SH-SY5Y (cell line): ENCODE measurements at regions not wholly inside any gene's neighbourhood (a gene's known extent, or its start where the extent isn't known, plus 50 kb on each side); places are given as distances from the start of the nearest gene placed in this dataset.

Experiments used
- GATA2 ChIP-seq: IDR thresholded peaks from 2 replicates; pipeline ENCODE4 v1.6.1; 2011; ENCODE audit warnings: mild to moderate bottlenecking, low read depth, low read length
- GATA3 ChIP-seq: IDR thresholded peaks from 2 replicates; pipeline ENCODE4 v1.6.1; 2011; ENCODE audit warnings: low read depth, mild to moderate bottlenecking, low read length, moderate library complexity

DNA sequence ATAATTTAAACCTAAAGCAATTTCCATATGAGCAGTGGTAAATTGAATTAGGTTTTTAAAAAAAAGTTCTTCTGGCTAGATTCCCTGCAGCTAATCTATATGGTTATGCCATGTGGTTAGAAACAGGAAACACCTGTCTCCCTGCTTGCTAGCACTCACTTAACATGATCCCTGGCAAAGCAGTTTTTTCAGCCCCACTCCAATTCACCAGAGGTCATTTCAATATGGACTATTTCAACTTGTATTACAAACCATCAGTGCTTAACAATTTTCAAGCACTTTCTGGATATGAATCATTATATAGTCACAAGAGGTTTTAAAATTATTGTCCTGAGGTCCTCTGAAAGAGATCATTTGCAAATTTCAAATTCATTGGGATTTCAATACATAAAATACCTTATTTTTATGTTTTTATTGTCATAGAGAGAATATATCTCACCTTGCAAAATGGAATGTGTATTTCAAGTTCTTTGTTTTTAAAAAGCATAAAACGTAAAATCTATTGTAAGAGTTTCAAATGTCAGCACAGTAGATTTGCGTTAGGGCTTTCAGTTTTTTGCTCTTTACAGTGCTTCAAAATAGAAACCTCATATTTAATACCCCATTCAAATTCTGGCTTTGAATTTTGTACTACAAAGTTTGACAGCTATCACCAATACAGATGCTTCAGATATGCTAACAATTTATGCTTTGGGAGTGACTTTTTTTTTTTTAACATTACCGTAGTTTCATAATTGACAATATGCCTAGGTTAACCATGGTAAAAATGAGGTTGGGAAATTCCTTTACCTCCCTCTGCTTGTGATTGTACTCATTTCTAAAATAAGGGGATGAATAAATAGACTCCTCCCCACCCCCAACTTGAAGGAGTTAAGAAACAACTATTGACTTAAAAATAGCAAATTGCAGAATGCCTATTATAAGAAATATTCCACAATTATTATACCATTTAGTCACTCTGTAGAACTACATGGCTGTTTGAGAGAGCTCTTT lies 117.5 kb upstream of the HGF start:
- TF ChIP-seq GATA3 (no peak), GATA2 (no peak)
